Testis (tissue), 2 donors: ENCODE measurements at regions not wholly inside any gene's neighbourhood (a gene's known extent, or its start where the extent isn't known, plus 50 kb on each side); places are given as distances from the start of the nearest gene placed in this dataset.

ENCODE experiments used
- DNase-seq: peaks from one replicate; pipeline ENCODE4 v3.0.0-alpha.2; 2019
- H3K27ac ChIP-seq, 2 donors: fragments of 200-600 bp; sonication (generic); one replicate each; pipeline ENCODE4 v1.5.1; 2019
- H3K27me3 ChIP-seq: fragments of 200-600 bp; sonication (generic); one replicate; pipeline ENCODE4 v1.5.1; 2019
- H3K36me3 ChIP-seq: fragments of 200-600 bp; sonication (generic); one replicate; pipeline ENCODE4 v1.5.1; 2017; ENCODE audit warnings: low read depth; ENCODE audit errors: missing control alignments
- H3K4me1 ChIP-seq: fragments of 200-600 bp; sonication (generic); one replicate; pipeline ENCODE4 v1.5.1; 2019
- H3K4me3 ChIP-seq, 2 donors: fragments of 200-600 bp; sonication (generic); one replicate each; pipeline ENCODE4 v1.5.1; 2017 to 2019
- H3K9me3 ChIP-seq: fragments of 200-600 bp; sonication (generic); one replicate; pipeline ENCODE4 v1.5.1; 2017
- POLR2A ChIP-seq: fragments of 450-650 bp; IDR thresholded peaks from one replicate; pipeline ENCODE4 v1.6.1; 2017; ENCODE audit warnings: antibody characterized with exemption, mild to moderate bottlenecking, moderate library complexity
- WGBS, 2 donors: methylation state at CpG; one replicate each; pipeline ENCODE4 v1.1.5; 2018; 5-methylcytosine and 5-hydroxymethylcytosine counted together
- intact Hi-C: fragments of 100-400 bp; cut with DNase I; formaldehyde crosslinking; loops from one replicate; pipeline ENCODE4 v1.15.1; 2023; ENCODE audit warnings: low total_unique reads
- TF ChIP-seq, protein P1 (sequence below), 3 experiments: fragments of 450-650 bp in 2 of 3; fragments of 200-600 bp in 1 of 3; sonication (generic) in 1 of 3; IDR thresholded peaks; one replicate each; pipeline ENCODE4 v1.5.1; 2016 to 2019; ENCODE audit warnings: antibody characterized with exemption in 3 of 3, mild to moderate bottlenecking in 2 of 3, moderate library complexity in 1 of 3

DNA sequence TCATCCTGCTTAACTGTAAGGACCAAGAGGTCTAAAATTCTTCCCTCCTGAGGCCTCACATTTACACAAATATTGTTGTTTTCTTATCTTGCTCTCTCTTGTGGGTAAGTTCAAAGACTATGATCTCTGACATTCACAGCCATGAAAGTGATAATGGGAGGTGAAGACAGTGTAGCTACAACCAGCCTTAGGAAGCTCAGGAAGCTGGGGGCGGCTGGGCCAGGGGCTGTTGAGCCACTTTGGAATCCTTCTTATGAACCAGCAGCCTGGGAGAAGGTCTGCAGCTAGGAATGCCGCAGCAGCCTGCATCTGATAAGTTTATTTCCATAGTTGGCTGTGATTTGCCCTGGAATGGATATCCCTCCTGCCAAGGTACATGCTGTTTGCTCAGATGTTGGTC is 316.2 kb downstream of the STIM2 start:
- H3K27ac ChIP-seq = no peak overlapping the region
- no peaks in the 10 kb centered on the region for H3K27me3 ChIP-seq
- DNase-seq = no peak
- no peaks in the 10 kb centered on the region for H3K9me3 ChIP-seq
- no peaks in the 10 kb centered on the region for H3K4me1 ChIP-seq
- intact Hi-C loops = no loop called here
- WGBS, 2 donors = 35 to 59% methylated on average over 2 of the region's 2 CpGs
- no peaks in the 10 kb centered on the region for H3K36me3 ChIP-seq
- TF ChIP-seq, protein P1, sequence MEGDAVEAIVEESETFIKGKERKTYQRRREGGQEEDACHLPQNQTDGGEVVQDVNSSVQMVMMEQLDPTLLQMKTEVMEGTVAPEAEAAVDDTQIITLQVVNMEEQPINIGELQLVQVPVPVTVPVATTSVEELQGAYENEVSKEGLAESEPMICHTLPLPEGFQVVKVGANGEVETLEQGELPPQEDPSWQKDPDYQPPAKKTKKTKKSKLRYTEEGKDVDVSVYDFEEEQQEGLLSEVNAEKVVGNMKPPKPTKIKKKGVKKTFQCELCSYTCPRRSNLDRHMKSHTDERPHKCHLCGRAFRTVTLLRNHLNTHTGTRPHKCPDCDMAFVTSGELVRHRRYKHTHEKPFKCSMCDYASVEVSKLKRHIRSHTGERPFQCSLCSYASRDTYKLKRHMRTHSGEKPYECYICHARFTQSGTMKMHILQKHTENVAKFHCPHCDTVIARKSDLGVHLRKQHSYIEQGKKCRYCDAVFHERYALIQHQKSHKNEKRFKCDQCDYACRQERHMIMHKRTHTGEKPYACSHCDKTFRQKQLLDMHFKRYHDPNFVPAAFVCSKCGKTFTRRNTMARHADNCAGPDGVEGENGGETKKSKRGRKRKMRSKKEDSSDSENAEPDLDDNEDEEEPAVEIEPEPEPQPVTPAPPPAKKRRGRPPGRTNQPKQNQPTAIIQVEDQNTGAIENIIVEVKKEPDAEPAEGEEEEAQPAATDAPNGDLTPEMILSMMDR (IDR thresholded peaks at IDR 0.05) = no peak
- TF ChIP-seq POLR2A = no peak
- no peak overlapping the region for H3K4me3 ChIP-seq

DNA sequence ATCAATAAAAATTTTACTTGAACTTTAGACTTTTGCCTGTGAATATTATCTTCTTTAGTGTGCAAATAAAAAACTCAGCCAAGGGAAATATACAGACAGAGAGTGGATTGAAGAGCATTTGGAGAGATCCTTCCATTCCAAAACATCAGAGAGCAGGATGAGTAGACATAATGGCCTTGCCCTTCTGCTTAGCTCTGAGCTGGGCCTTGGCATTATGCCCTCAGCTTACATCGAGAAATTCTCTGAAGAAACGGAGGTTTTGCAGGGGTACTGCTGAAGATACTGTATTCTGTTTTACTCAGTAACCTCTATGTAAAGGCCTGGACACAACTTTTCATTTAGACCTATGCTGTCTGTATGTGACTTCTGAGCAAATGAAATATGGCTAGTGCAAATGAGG is 317.4 kb downstream of the STIM2 start:
- intact Hi-C loops = no loop called here
- no peaks in the 10 kb centered on the region for H3K27me3 ChIP-seq
- no peaks in the 10 kb centered on the region for H3K4me1 ChIP-seq
- no peak for DNase-seq
- TF ChIP-seq, protein P1 (IDR thresholded peaks at IDR 0.05) = no peak
- TF ChIP-seq POLR2A = no peak
- no peaks in the 10 kb centered on the region for H3K9me3 ChIP-seq
- 18 to 42% methylated on average over 2 of the region's 2 CpGs for WGBS, 2 donors
- H3K27ac ChIP-seq = no peak overlapping the region
- H3K4me3 ChIP-seq = no peak overlapping the region
- no peaks in the 10 kb centered on the region for H3K36me3 ChIP-seq

DNA sequence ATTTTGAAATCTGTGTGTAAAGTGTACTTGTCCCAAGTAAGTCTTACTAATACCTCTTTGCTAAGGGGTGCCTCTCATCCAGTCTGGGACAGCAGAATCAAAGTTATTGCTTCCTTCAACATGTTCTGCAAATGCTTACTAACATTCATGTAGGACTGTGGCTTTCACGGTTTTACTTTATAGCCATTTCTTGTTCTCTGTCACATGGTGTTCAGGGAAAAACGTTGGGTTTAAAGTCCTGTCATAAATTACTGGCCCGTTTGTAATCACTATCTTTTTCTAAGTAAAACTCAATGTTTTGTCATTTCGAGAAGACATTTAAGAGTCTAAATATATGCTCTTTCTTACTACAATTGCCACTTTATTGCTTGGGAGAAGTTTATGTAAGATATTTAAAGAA is 321.1 kb downstream of the STIM2 start:
- no peaks in the 10 kb centered on the region for H3K36me3 ChIP-seq
- no peak for DNase-seq
- WGBS, 2 donors = 36 to 40% methylated on average over 4 of the region's 4 CpGs
- intact Hi-C loops = no loop called here
- TF ChIP-seq POLR2A = no peak
- TF ChIP-seq, protein P1 (IDR thresholded peaks at IDR 0.05) = no peak
- H3K27ac ChIP-seq = no peak overlapping the region
- no peaks in the 10 kb centered on the region for H3K27me3 ChIP-seq
- no peak overlapping the region for H3K4me3 ChIP-seq
- H3K4me1 ChIP-seq = no peaks in the 10 kb centered on the region
- no peaks in the 10 kb centered on the region for H3K9me3 ChIP-seq

DNA sequence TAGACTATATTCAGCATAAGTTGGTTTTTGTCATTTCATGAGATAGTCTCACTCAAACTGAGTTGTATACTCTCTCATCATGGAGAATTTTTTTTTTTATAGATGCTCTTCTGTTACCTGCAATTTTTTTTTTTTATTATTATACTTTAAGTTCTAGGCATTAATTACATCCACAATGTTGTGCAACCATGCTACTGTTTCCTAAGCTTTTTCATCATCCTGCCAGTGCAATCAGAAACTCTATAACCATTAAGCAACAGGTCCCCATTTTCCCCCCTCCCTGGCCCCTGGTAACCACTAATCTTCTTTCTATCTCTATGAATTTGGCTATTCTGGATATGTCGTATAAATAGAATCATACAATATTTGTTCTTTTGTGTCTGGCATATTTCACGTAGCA is 321.6 kb downstream of the STIM2 start:
- no peaks in the 10 kb centered on the region for H3K4me1 ChIP-seq
- H3K4me3 ChIP-seq = no peak overlapping the region
- H3K27me3 ChIP-seq = no peaks in the 10 kb centered on the region
- no peak overlapping the region for H3K27ac ChIP-seq
- no peaks in the 10 kb centered on the region for H3K36me3 ChIP-seq
- DNase-seq = no peak
- intact Hi-C loops = no loop called here
- no peaks in the 10 kb centered on the region for H3K9me3 ChIP-seq
- 93 to 98% methylated on average over 2 of the region's 2 CpGs for WGBS, 2 donors
- TF ChIP-seq POLR2A = no peak
- TF ChIP-seq, protein P1 (IDR thresholded peaks at IDR 0.05) = no peak

DNA sequence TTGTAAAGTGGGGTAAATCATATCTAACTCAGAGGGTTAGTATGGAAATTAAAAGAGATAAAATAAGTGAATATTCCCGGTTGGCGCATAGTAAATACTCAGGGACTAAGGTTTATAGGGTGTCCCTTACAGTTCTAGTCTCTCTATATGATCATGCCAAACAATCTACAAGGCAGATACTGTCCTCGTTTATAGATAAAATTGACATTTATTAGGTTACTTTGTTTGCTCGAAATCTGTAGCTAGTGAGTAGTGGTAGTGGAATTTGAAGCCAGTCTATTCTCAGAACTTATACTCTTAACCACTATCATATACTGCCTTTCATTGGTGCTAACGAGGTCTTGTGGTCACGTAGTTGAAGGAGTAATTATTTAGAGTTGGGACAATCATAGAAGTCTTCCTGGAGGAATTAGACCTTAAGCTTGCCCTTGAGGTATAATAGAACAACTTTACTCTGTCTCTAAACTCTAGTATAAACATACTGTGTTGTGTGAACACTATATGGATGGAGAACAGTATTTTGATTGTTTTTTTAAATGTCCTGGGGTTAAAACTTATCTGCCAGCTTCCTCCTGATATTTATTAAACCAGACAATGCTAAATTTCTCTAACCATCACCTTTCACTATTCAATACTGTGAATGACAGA is 324.0 kb downstream of the STIM2 start:
- H3K36me3 ChIP-seq = no peaks in the 10 kb centered on the region
- intact Hi-C loops = no loop called here
- WGBS, 2 donors = 54 to 55% methylated on average over 6 of the region's 6 CpGs

More for the DNA sequence above, 324.0 kb downstream of the STIM2 start:
- H3K4me3 ChIP-seq = no peak overlapping the region
- no peak for TF ChIP-seq POLR2A
- TF ChIP-seq, protein P1 (IDR thresholded peaks at IDR 0.05) = no peak
- no peaks in the 10 kb centered on the region for H3K27me3 ChIP-seq
- no peaks in the 10 kb centered on the region for H3K4me1 ChIP-seq
- H3K9me3 ChIP-seq = no peaks in the 10 kb centered on the region
- H3K27ac ChIP-seq = no peak overlapping the region
- DNase-seq = no peak
